Loucy (cell line): ENCODE measurements at regions not wholly inside any gene's neighbourhood (a gene's known extent, or its start where the extent isn't known, plus 50 kb on each side); places are given as distances from the start of the nearest gene placed in this dataset.

Source experiments
- H2AFZ ChIP-seq: fragments of 200-600 bp; sonication (generic); 2 replicates; pipeline ENCODE4 v1.6.0; 2016; ENCODE audit warnings: antibody characterized with exemption, mild to moderate bottlenecking, low read length, moderate library complexity
- H3F3A ChIP-seq: fragments of 200-600 bp; 2 replicates; pipeline ENCODE4 v1.6.0; 2016; ENCODE audit warnings: antibody characterized with exemption, low read depth, mild to moderate bottlenecking
- H3K27me3 ChIP-seq: fragments of 200-600 bp; sonication (generic); 2 replicates; pipeline ENCODE4 v1.6.1; 2014; ENCODE audit warnings: low read length, mild to moderate bottlenecking; ENCODE audit not compliant: insufficient read depth, poor library complexity, severe bottlenecking
- H3K36me3 ChIP-seq: fragments of 200-600 bp; sonication (generic); 2 replicates; pipeline ENCODE4 v1.6.1; 2016; ENCODE audit warnings: low read length; ENCODE audit not compliant: insufficient read depth
- H3K4me1 ChIP-seq: fragments of 200-600 bp; sonication (generic); 2 replicates; pipeline ENCODE4 v1.5.1; 2014; ENCODE audit warnings: low read length, mild to moderate bottlenecking; ENCODE audit not compliant: insufficient read depth, poor library complexity, severe bottlenecking
- H3K4me2 ChIP-seq: fragments of 200-600 bp; sonication (generic); 2 replicates; pipeline ENCODE4 v1.6.0; 2014; ENCODE audit warnings: antibody characterized with exemption, low read length, low read depth, mild to moderate bottlenecking; ENCODE audit not compliant: poor library complexity, severe bottlenecking
- H3K4me3 ChIP-seq: fragments of 200-600 bp; sonication (generic); 2 replicates; pipeline ENCODE4 v1.5.1; 2014; ENCODE audit warnings: low read length, mild to moderate bottlenecking, mixed read lengths; ENCODE audit not compliant: poor library complexity, severe bottlenecking
- H3K79me2 ChIP-seq: fragments of 200-600 bp; sonication (generic); 2 replicates; pipeline ENCODE4 v1.6.1; 2014; ENCODE audit warnings: low read length; ENCODE audit not compliant: insufficient read depth
- H3K9ac ChIP-seq: fragments of 200-600 bp; sonication (generic); 2 replicates; pipeline ENCODE4 v1.6.0; 2014; ENCODE audit warnings: mild to moderate bottlenecking, low read depth, low read length, moderate library complexity; ENCODE audit not compliant: poor library complexity, severe bottlenecking
- H3K9me2 ChIP-seq: fragments of 200-600 bp; sonication (generic); replicated peaks from 2 replicates; pipeline ENCODE4 v1.6.1; 2016; ENCODE audit warnings: low read depth, low read length, mixed read lengths
- H3K9me3 ChIP-seq: fragments of 200-600 bp; sonication (generic); 2 replicates; pipeline ENCODE4 v1.6.1; 2014; ENCODE audit warnings: mild to moderate bottlenecking, antibody characterized with exemption, low read length, low read depth; ENCODE audit not compliant: insufficient read depth
- H4K20me1 ChIP-seq: fragments of 200-600 bp; sonication (generic); 2 replicates; pipeline ENCODE4 v1.6.0; 2014; ENCODE audit warnings: antibody characterized with exemption, low read length, mild to moderate bottlenecking; ENCODE audit not compliant: insufficient read depth, poor library complexity, severe bottlenecking
- CTCF ChIP-seq: fragments of 200-600 bp; sonication (generic); conservative IDR thresholded peaks from 2 replicates; pipeline ENCODE4 v1.5.1; 2014; ENCODE audit warnings: mild to moderate bottlenecking, antibody characterized with exemption, low read length
- EZH2phosphoT487 ChIP-seq: fragments of 200-600 bp; IDR thresholded peaks from 2 replicates; pipeline ENCODE4 v1.6.1; 2018; ENCODE audit warnings: antibody characterized with exemption, mild to moderate bottlenecking, moderate library complexity, borderline replicate concordance

DNA sequence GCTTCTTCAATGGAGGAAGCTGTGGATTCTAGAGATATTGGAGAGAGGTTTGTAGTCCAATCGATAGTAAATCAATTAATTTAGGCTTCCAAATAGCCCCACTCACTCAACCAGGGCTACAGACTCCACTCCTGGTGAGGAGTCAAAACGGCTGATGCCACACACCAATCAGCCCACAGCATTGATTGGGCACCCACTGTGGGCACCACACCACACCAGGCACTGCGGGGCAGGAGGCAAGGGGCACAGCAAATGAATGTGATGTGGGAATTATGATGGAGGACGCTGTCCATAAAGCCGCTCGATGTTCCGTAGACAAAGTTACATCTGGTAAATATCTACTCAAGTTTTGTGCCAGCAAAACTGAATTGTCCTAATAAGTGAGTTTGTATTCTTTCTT is 547.3 kb upstream of the CADM1 start:
- no peak overlapping the region for H3K4me3 ChIP-seq
- H3K36me3 ChIP-seq, result no peaks in the 10 kb centered on the region
- H2AFZ ChIP-seq, result no peak overlapping the region
- TF ChIP-seq CTCF (no peak), EZH2phosphoT487 (no peak)
- H3K79me2 ChIP-seq, result no peaks in the 10 kb centered on the region
- no peaks in the 10 kb centered on the region for H3K9me2 ChIP-seq
- 0 out of 2 replicates have a peak, but pooled peaks cover 6% of the 10 kb centered on the region for H3K9me3 ChIP-seq
- H3K9ac ChIP-seq, result no peak overlapping the region
- no peaks in the 10 kb centered on the region for H3K4me1 ChIP-seq
- H4K20me1 ChIP-seq, result no peaks in the 10 kb centered on the region
- no peaks in the 10 kb centered on the region for H3F3A ChIP-seq
- H3K27me3 ChIP-seq, result no peaks in the 10 kb centered on the region
- H3K4me2 ChIP-seq, result no peak overlapping the region

DNA sequence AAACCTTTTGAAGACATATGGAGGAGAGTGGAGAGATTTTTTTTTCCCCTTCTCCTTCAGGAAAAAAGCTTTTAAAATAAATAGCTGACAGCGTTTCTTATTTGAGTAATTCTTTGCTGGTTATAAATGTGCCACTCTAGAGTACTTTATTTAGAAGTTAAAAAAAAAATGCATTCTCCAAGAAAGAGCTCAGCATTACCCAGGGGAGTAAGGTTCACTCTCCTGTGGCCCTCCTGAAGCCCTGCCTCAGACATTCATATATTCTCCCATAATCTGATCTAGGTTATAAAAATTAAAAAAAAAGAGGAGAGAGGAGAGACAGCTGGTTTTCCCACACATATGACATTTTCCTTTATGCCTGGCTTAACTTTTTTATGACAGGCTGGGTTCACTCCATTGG is 545.2 kb upstream of the CADM1 start:
- Histone ChIP-seq H4K20me1 (no peaks in the 10 kb centered on the region), H3K4me3 (no peak overlapping the region), H3K4me2 (no peak overlapping the region), H3K27me3 (no peaks in the 10 kb centered on the region), H3K9ac (no peak overlapping the region), H3K9me2 (no peaks in the 10 kb centered on the region), H2AFZ (no peak overlapping the region), H3K79me2 (no peaks in the 10 kb centered on the region), H3K9me3 (0 out of 2 replicates have a peak, but pooled peaks cover 6% of the 10 kb centered on the region), H3K4me1 (no peaks in the 10 kb centered on the region), H3F3A (no peaks in the 10 kb centered on the region), H3K36me3 (no peaks in the 10 kb centered on the region)
- no peak for TF ChIP-seq EZH2phosphoT487
- no peak for TF ChIP-seq CTCF

DNA sequence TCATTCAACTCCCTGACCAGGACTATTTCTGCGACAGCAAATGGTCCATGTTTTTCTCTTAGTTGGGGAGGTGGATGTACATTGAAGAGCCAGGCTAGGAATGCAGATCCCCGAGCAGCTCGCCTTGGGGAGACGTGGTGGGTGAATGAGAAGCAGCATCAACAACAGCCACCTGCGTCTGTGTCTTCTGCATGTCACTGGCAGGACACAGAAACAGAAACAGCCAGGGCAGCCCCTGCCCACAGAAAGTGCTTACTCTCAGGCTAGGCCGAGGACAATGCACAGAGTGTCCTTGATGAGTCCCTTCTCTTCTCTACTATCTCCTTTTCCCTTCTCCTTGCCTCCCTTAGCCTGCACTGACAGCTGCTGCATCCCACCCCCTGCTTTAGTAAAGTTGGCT is 541.9 kb upstream of the CADM1 start:
- H3F3A ChIP-seq, result no peaks in the 10 kb centered on the region
- no peaks in the 10 kb centered on the region for H3K27me3 ChIP-seq
- H4K20me1 ChIP-seq, result no peaks in the 10 kb centered on the region
- H3K4me3 ChIP-seq, result no peak overlapping the region
- H3K4me1 ChIP-seq, result no peaks in the 10 kb centered on the region
- H3K9me3 ChIP-seq, result no peaks in the 10 kb centered on the region
- H2AFZ ChIP-seq, result no peak overlapping the region
- H3K9ac ChIP-seq, result no peak overlapping the region
- TF ChIP-seq EZH2phosphoT487 (no peak), CTCF (no peak)
- no peaks in the 10 kb centered on the region for H3K79me2 ChIP-seq
- no peak overlapping the region for H3K4me2 ChIP-seq
- H3K9me2 ChIP-seq, result no peaks in the 10 kb centered on the region
- no peaks in the 10 kb centered on the region for H3K36me3 ChIP-seq
